ENCODE measurements at regions not wholly inside any gene's neighbourhood (a gene's known extent, or its start where the extent isn't known, plus 50 kb on each side); places are given as distances from the start of the nearest gene placed in this dataset.

DNA sequence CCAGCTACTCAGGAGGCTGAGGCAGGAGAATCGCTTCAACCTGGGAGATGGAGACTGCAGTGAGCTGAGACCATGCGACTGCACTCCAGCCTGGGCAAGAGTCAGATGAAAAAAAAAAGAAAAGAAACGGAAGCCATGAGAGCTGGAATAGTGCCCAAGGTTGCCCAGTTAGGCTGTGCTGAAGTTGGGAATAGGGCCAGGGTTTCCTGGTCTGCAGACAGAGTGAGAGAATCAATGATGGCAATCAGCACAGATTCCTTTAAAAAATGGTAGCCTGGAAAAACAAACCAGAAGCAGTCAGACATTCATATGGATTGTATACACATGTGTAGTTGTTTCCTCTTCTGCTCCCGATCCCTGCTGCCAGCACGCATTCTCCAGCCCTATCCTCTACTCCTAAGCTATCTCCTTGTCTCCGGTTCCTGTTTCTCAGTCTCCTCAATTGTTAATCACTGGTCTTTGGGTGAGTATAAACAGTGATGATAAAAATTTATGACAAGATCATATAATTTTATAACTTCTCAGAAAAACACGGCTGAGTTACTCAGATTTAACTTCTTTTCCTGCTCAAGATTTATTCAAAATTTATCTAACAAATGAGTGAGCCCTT is 316.2 kb upstream of the UMPS start:
- no peak for DNase-seq

- DNase-seq = no peak
Measured at GRCh38 chr3:124415446-124415960, 314.7 kb upstream of the UMPS start.

- no peak for DNase-seq
Measured at GRCh38 chr3:124419303-124419702, 310.9 kb upstream of the UMPS start.

DNA sequence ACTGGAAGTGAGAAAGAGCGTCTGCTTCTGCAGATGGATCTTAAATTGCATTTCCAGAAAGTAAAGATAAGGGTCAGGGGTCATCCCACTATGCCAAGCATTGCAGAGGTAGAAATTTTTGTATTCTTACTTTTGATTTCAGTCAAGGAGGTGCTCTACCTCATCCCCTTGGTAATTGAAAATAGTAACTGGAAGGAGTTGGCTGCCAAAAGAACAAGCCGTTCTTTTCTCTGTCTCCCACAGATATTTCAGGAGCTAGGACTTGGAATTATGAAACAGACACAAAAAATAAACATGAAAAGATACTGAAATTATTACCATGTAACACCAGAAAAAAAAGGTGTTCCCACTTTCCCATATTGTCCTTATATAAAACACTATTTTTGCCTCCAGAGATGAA is 309.9 kb upstream of the UMPS start:
- DNase-seq = no peak

DNA sequence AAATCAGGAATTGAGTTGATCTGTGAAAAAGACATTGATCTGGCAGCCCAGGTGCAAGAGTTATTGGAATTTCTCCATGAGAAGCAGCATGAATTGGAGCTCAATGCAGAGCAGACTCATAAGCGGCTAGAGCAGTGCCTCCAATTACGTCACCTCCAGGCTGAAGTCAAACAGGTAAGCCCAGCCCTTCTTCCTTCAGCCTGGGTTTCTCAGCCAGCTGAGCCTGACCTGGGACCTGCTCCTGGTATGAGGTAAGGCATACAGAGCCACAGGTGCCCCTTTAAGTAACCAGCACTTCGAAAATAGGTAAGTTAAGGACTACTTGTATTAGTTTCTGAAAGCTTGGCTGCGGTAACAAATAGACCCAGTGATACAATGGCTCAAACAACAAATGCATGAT is 307.4 kb upstream of the UMPS start:
- no peak for DNase-seq

GRCh38 chr3:124424396-124424795 is 305.9 kb upstream of the UMPS start:
- DNase-seq = no peak

DNA sequence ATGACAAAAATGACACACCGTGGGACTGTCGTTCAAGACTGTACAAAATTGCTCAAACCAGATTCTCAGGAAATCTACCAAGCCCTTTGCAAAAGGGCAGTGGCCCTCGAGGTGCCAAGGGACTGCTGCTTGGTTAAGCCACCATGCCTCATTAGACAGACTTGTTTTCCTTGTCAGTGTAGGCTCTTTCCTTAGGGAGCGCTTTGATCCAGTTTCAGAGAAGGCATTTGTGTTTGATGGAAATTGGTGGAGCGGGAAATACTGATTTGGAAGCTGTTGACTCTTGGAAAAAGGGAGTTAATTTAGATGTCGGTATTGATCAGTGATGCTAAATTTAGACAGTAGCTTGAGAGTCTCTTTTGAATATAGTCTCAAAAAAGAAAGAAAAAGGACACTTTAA is 304.3 kb upstream of the UMPS start:
- no peak for DNase-seq

- DNase-seq = no peak
Measured at GRCh38 chr3:124428372-124429128, 301.7 kb upstream of the UMPS start.

DNA sequence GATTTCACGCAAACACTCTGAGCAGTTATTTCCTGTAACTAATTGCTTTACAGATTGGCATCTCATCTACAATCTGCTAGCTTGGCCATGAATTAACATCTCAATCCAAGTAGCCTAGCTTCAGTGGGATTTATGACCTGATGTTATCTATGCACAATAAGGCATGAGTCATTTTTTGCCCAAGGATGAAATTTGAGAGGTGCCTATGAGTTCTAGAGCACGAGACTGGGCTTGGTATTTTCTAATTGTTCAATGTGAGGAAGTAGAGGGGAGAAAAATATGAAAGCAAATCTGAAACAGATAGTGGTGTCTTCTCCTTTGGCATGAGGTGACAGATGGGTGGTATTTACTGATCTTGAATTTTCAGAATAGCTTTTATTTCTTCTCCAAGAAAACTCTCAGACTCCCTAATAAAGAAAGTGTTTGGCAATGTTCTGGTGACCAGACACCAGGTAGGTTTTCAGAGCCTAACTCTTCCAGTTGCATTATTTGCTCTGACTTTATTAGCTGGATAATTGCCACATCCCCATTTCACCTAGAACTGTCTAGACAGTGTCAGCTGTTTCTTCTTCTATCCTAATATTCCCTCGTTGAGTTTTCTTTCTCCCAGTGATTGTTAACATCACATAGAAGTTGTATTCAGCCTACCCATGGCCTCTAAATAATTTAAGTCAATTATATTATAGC is 301.0 kb upstream of the UMPS start:
- DNase-seq = no peak

GRCh38 chr3:124431331-124431994 is 298.8 kb upstream of the UMPS start:
- no peak for DNase-seq

DNA sequence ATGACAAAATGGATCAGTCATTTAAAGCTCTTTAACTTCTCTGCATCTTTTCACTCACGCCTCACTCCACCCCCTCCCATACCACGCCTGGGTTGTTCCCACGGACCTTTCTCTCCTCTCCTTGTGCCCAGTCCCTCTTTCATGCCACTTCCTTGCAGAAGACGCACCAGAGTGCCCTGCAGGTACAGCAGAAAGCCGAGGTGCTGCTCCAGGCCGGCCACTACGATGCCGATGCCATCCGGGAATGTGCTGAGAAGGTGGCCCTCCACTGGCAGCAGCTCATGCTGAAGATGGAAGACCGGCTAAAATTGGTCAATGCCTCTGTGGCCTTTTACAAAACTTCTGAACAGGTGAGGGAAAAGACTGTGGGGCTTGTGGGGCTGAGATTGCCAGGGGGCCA is 296.1 kb upstream of the UMPS start:
- no peak for DNase-seq

DNA sequence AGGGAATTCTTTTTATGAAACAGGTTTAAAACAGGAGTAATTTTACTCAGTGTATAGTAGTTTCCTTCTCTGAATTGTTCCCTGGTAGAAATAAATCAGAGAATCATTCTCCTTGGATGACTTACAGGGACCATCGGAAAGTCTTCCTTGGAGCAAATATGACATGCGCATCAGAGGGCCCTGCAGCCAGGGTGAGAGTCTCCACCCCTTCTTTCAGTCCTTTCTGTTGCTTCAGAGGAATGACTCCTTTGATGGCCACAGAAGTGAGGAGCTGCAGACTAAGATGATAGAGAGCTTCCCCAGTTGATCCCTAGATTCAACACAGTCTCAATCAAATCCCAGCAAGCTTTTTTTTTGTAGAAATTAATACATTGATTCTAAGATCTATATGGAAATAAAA is 294.8 kb upstream of the UMPS start:
- no peak for DNase-seq

GRCh38 chr3:124438813-124439212 is 291.4 kb upstream of the UMPS start:
- no peak for DNase-seq

- DNase-seq = no peak
Measured at GRCh38 chr3:124439603-124440002, 290.6 kb upstream of the UMPS start.

- DNase-seq = no peak
Measured at GRCh38 chr3:124441766-124442165, 288.5 kb upstream of the UMPS start.

GRCh38 chr3:124442463-124442862 is 287.8 kb upstream of the UMPS start:
- no peak for DNase-seq

- no peak for DNase-seq
Measured at GRCh38 chr3:124443446-124443845, 286.8 kb upstream of the UMPS start.

GRCh38 chr3:124444075-124444474 is 286.2 kb upstream of the UMPS start:
- DNase-seq = no peak

DNA sequence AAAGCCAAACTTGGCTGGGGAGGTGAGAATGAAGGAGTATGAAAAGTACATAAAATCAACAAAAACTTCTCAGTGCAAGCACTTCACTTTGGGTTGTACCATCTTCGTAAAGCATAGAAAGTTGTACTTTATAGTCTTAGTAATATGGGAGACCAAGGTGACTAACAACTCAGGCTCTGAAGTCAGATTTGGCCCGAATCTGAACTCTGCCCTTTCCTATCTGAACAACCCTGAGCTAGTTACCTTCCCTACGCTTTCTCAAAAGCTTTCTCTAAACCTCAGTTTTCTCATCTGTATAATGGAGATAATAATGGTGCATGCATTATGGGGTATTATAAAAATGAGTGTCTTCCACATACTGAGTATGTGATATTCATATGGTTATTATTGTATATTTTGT is 285.4 kb upstream of the UMPS start:
- DNase-seq = no peak

DNA sequence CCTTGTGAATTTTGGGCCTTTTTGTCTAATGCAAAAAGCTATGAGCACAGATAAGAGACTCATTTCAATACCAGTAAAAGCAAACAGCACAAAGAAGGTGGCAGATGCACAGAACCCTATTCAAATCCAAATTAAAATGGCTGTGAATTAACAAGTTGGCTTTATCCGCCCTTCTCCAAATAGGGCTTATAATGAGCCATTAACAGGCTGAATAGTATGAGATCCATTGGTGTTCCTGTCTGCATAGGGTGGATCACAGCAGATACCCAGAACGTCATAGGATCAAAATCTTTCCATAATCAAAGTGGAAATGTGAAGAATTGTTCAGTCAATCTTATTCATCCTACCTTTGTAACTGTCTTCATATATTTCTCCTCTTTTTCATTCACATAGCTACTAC is 282.4 kb upstream of the UMPS start:
- DNase-seq = no peak

DNA sequence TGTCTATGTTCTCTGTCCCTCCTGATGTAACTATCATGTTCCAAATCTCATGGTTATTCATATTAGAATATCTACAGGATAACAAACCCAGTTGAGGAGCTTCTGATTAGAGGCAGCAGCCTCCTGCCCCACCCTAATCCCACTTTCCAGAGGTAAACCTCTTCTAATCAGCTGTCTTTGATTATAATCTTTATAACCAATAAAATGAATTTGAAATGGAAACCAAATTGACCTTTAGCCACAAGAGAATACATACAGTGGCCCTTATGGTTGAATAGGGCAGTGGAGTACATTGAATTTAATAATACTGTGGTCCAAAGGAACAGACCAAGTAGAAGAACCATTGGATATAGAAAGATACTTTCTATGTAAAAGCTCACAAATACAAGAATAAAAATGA is 281.3 kb upstream of the UMPS start:
- no peak for DNase-seq

DNA sequence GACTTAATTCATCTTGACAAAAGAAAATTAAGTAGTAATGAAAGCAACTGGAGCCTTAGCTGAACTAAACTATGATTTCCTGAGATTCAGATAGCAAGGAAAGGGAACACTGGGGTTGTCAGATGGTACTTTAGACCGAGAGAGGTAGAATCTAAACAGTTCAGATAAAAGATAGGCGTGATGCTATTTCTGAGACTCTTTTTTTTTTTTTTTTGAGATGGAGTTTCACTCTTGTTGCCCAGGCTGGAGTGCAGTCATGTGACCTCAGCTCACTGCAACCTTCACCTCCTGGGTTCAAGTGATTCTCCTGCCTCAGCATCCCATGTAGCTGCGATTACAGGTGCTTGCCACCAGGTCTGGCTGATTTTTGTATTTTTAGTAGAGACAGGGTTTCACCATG is 279.9 kb upstream of the UMPS start:
- no peak for DNase-seq

GRCh38 chr3:124451630-124452317 is 278.5 kb upstream of the UMPS start:
- DNase-seq = no peak
